Lung (tissue), 11 donors: ENCODE measurements at regions not wholly inside any gene's neighbourhood (a gene's known extent, or its start where the extent isn't known, plus 50 kb on each side); places are given as distances from the start of the nearest gene placed in this dataset.

ENCODE experiments used
- ATAC-seq: fragments of 200-7000 bp; cut with Tn5 transposase; one replicate; pipeline ENCODE4 v1.9.1; 2020; ENCODE audit warnings: moderate number of reproducible peaks; ENCODE audit not compliant: insufficient read depth, low FRiP score
- DNase-seq, 3 donors: peaks; one replicate each; pipeline ENCODE4 v3.0.0-alpha.2; 2013 to 2017
- H3K27ac ChIP-seq, 2 donors: one replicate each; pipeline ENCODE4 v1.5.1; 2013; ENCODE audit warnings: mild to moderate bottlenecking in 2 of 2, moderate library complexity in 2 of 2, control low read depth in 1 of 2, inconsistent platforms in 1 of 2, low read depth in 1 of 2, low read length in 1 of 2
- H3K27me3 ChIP-seq, 3 donors: one replicate each; pipeline ENCODE4 v1.5.1; 2013; ENCODE audit warnings: low read length in 2 of 3; ENCODE audit not compliant: control insufficient read depth in 3 of 3, insufficient read depth in 3 of 3
- H3K36me3 ChIP-seq, 4 donors: one replicate each; pipeline ENCODE4 v1.5.1; 2013; ENCODE audit warnings: low read length in 4 of 4, mild to moderate bottlenecking in 1 of 4, moderate library complexity in 1 of 4; ENCODE audit not compliant: control insufficient read depth in 4 of 4, insufficient read depth in 4 of 4
- H3K4me1 ChIP-seq, 5 donors: one replicate each; pipeline ENCODE4 v1.5.1; 2013; ENCODE audit warnings: low read length in 5 of 5, mild to moderate bottlenecking in 2 of 5, moderate library complexity in 1 of 5; ENCODE audit not compliant: control insufficient read depth in 5 of 5, insufficient read depth in 5 of 5
- H3K4me3 ChIP-seq: one replicate; pipeline ENCODE4 v1.5.1; 2013; ENCODE audit warnings: mild to moderate bottlenecking, control low read depth, moderate library complexity
- H3K9ac ChIP-seq, 2 donors: one replicate each; pipeline ENCODE4 v1.5.1; 2013; ENCODE audit warnings: low read length in 2 of 2, control low read depth in 1 of 2; ENCODE audit not compliant: insufficient read depth in 1 of 2
- H3K9me3 ChIP-seq, 4 donors: one replicate each; pipeline ENCODE4 v1.5.1; 2013; ENCODE audit warnings: low read length in 3 of 4, mild to moderate bottlenecking in 1 of 4, moderate library complexity in 1 of 4; ENCODE audit not compliant: control insufficient read depth in 4 of 4, insufficient read depth in 3 of 4
- CTCF ChIP-seq: IDR thresholded peaks from 2 replicates; pipeline ENCODE4 v1.5.1; 2012; ENCODE audit warnings: mild to moderate bottlenecking; ENCODE audit errors: control extremely low read depth, extremely low read depth
- WGBS, 2 donors: extraction: QIAGEN DNeasy Blood & Tissue Kit; methylation state at CpG; one replicate each; pipeline ENCODE4 v1.1.7; 2013; 5-methylcytosine and 5-hydroxymethylcytosine counted together
- donor health status: control.
- donor health status: control.
- donor health status: Bipolar disorder and iron deficiency.
- donor health status: healthy.
- donor health status: DM: yes; HTN: yes; CAD: no.

DNA sequence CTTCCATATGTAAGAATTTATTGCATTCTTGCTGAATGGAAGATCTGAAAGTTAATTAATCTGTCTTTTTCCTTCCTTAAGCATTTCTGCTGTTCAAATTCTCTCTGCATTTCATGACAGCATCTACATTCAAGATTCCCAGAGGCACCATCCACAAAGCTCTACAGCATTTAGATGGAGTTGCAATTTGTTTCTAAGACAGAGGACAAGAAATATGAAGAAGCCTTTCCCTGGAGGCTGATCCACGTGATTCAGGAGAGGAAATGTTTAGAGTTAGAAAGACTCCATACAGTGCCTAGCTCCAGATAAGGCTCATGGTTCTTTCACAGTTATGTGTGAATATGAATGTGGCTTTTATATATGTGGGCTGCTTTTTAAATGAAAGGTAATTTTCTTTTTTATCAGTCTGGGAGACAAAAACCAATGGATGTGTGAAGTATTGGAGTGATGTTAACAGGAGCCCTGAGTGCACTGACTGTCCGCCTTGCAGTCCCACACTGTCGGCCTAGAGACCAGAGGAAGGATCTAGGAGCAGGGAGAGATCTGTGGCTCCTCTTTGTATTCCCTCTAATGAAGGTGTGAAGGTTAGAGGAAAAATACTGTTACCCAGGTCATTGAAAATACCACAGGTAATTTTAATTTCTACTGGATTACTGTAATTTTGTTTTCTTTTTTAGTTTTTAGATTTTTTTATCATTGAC, 686.6 kb upstream of the GJE1 start:
- no peak for TF ChIP-seq CTCF
- H3K9me3 ChIP-seq: no peaks in the 10 kb centered on the region

DNA sequence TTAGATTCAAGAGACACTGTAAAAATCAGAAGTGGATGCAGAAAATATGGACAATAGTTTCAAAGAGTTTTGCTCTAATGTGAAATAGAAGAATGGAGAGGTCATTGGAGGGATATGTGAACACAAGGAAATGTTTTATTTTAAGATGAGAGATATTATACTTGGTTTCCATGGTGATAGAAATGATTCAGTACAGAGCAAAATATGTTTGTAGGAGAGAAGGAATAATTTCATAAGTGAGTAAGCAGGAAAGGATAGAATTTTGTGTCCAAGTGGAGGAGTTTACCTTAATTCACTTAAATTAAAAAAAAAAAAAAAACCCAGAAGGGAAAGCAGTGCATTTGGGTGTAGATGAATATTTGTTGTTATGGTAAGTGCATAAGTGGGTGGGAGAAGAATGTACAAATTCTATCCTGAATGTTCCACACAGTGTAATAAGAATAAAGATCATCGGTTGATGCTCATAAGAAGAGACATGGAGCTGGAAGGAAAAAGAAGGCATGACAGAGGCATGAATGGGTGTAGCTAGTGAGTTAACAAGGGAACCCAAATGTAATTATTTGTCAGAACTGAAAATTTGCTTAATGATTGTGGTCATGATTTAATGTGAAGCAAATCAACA, 688.9 kb upstream of the GJE1 start:
- Histone ChIP-seq H3K4me1 (peaks cover 0 to 2% (median 0%) of the 10 kb centered on the region in 5 donors), H3K9me3 (peaks cover 0 to under 1% (median 0%) of the 10 kb centered on the region in 4 donors), H3K4me3 (no peak overlapping the region), H3K27me3 (no peaks in the 10 kb centered on the region), H3K9ac (no peak overlapping the region), H3K27ac (no peak overlapping the region), H3K36me3 (no peaks in the 10 kb centered on the region)
- no peak for ATAC-seq
- no peak for DNase-seq
- no peak for TF ChIP-seq CTCF
- 96 to 97% methylated on average over 1 of the region's 1 CpG for WGBS, 2 donors

More for the DNA sequence above, 686.6 kb upstream of the GJE1 start:
- 84 to 88% methylated on average over 3 of the region's 3 CpGs for WGBS, 2 donors
- H3K9ac ChIP-seq: no peak overlapping the region
- H3K4me1 ChIP-seq: peaks cover 0 to 2% (median 0%) of the 10 kb centered on the region in 5 donors
- no peak overlapping the region for H3K4me3 ChIP-seq
- no peak for ATAC-seq
- H3K27ac ChIP-seq: no peak overlapping the region
- DNase-seq: no peak
- no peaks in the 10 kb centered on the region for H3K36me3 ChIP-seq
- no peaks in the 10 kb centered on the region for H3K27me3 ChIP-seq

- WGBS, 2 donors: 49 to 53% methylated on average over 2 of the region's 2 CpGs
- H3K4me1 ChIP-seq: peaks cover 0 to 2% (median 0%) of the 10 kb centered on the region in 5 donors
- ATAC-seq: no peak
These were observed 689.7 kb upstream of the GJE1 start for GRCh38 chr6:141443032-141443431.

More at GRCh38 chr6:141443032-141443431, 689.7 kb upstream of the GJE1 start:
- H3K9me3 ChIP-seq: peaks cover 0 to 2% (median 0%) of the 10 kb centered on the region in 4 donors
- H3K4me3 ChIP-seq: no peak overlapping the region
- H3K27ac ChIP-seq: no peak overlapping the region
- H3K9ac ChIP-seq: no peak overlapping the region
- DNase-seq: no peak
- no peaks in the 10 kb centered on the region for H3K36me3 ChIP-seq
- no peaks in the 10 kb centered on the region for H3K27me3 ChIP-seq
- TF ChIP-seq CTCF: no peak
